ENCODE measurements at regions not wholly inside any gene's neighbourhood (a gene's known extent, or its start where the extent isn't known, plus 50 kb on each side); places are given as distances from the start of the nearest gene placed in this dataset.

- TF ChIP-seq EZH2 (IDR thresholded peaks at IDR 0.05; ENCODE audit: low read depth) (no peak), CTCF (conservative IDR thresholded peaks at IDR 0.05) (no peak)
Observed at GRCh38 chr4:12943069-12943468, 541.1 kb downstream of the RAB28 start.

Data from PC-9 (cell line).